ENCODE measurements at regions not wholly inside any gene's neighbourhood (a gene's known extent, or its start where the extent isn't known, plus 50 kb on each side); places are given as distances from the start of the nearest gene placed in this dataset.
"Not testable (repeated sequence)": the region's sequence is repeated elsewhere in the genome, so short reads cannot be mapped to it uniquely, and the experiment has no call there.

DNA sequence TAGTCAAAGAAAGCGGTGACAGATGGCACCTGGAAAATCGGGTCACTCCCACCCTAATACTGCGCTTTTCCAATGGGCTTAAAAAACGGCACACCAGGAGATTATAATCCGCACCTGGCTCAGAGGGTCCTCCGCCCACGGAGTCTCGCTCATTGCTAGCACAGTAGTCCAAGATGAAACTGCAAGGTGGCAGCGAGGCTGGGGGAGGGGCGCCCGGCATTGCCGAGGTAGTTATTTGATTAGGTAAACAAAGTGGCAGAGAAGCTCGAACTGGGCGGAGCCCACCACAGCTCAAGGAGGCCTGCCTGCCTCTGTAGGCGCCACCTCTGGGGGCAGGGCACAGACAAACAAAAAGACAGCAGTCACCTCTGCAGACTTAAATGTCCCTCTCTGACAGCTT, 521.1 kb downstream of the ETNK1 start:
- TF ChIP-seq CTCF (IDR thresholded peaks at IDR 0.05; ENCODE audit: low read depth, low read length, missing input control); RAD21 (IDR thresholded peaks at IDR 0.05); YY1 (IDR thresholded peaks at IDR 0.05): not testable (repeated sequence)

Data from liver (tissue), 3 donors.